ENCODE measurements at regions not wholly inside any gene's neighbourhood (a gene's known extent, or its start where the extent isn't known, plus 50 kb on each side); places are given as distances from the start of the nearest gene placed in this dataset.

DNA sequence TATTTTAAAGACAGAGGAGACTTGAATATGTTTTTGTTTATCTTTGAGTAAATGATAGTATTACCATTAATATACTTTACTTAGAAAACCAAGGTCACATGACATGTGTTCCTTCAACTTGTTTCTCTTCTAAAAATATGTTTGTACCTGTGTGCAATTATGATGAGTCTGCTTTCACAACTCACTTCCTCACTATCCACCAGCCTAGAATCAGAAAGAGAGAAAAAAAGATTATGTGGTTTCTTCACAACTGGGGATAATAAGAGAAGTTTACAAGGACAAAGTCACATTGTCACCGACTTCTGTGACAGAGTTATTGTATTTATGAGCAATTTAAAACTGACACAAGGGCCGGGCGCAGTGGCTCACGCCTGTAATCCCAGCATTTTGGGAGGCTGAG lies 1112.1 kb downstream of the RPA4 start:
- Mint-ChIP-seq H3K4me1 (ENCODE audit: unreplicated experiment) (no peaks in the 10 kb centered on the region), H3K27ac (no peak overlapping the region), H3K9me3 (peaks cover 9% of the 10 kb centered on the region), H3K36me3 (no peaks in the 10 kb centered on the region), H3K4me3 (no peak overlapping the region), H3K27me3 (no peaks in the 10 kb centered on the region)
- DNase-seq (ENCODE audit: extremely low spot score, unreplicated experiment), result no peak
- TF ChIP-seq, protein P1, sequence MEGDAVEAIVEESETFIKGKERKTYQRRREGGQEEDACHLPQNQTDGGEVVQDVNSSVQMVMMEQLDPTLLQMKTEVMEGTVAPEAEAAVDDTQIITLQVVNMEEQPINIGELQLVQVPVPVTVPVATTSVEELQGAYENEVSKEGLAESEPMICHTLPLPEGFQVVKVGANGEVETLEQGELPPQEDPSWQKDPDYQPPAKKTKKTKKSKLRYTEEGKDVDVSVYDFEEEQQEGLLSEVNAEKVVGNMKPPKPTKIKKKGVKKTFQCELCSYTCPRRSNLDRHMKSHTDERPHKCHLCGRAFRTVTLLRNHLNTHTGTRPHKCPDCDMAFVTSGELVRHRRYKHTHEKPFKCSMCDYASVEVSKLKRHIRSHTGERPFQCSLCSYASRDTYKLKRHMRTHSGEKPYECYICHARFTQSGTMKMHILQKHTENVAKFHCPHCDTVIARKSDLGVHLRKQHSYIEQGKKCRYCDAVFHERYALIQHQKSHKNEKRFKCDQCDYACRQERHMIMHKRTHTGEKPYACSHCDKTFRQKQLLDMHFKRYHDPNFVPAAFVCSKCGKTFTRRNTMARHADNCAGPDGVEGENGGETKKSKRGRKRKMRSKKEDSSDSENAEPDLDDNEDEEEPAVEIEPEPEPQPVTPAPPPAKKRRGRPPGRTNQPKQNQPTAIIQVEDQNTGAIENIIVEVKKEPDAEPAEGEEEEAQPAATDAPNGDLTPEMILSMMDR (conservative IDR thresholded peaks at IDR 0.05), result no peak

- no peaks in the 10 kb centered on the region for H3K27me3 Mint-ChIP-seq
- H3K4me3 Mint-ChIP-seq, result no peak overlapping the region
- TF ChIP-seq, protein P1 (conservative IDR thresholded peaks at IDR 0.05), result no peak
- H3K4me1 Mint-ChIP-seq (ENCODE audit: unreplicated experiment), result no peaks in the 10 kb centered on the region
- H3K9me3 Mint-ChIP-seq, result peaks cover 19% of the 10 kb centered on the region
- no peak overlapping the region for H3K27ac Mint-ChIP-seq
- no peak for DNase-seq (ENCODE audit: extremely low spot score, unreplicated experiment)
- H3K36me3 Mint-ChIP-seq, result no peaks in the 10 kb centered on the region
These were observed 1145.0 kb downstream of the RPA4 start for GRCh38 chrX:98028691-98029090.

DNA sequence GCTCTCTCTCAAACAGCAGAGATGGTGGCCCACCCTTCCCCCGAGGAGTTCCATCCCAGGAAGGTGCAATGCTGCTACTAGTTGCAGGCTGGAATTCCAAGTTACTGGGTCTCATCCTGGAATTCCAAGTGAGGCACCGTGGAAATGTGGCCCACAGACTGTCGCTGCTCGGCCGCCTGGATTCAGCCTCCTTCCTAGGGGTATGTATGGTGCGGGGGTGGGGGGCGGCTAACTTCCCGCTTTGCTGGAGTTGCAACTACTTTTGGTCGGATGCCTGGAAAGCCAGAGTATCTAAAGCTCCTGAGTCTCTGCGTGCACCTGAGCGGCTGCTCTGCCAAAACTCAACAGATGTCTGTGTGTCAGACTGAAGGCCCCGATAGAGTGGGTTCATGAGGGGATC lies 1146.2 kb downstream of the RPA4 start:
- no peak overlapping the region for H3K4me3 Mint-ChIP-seq
- H3K36me3 Mint-ChIP-seq, result no peaks in the 10 kb centered on the region
- peaks cover 17% of the 10 kb centered on the region for H3K9me3 Mint-ChIP-seq
- no peaks in the 10 kb centered on the region for H3K4me1 Mint-ChIP-seq (ENCODE audit: unreplicated experiment)
- DNase-seq (ENCODE audit: extremely low spot score, unreplicated experiment), result no peak
- TF ChIP-seq, protein P1 (conservative IDR thresholded peaks at IDR 0.05), result no peak
- H3K27ac Mint-ChIP-seq, result no peak overlapping the region
- no peaks in the 10 kb centered on the region for H3K27me3 Mint-ChIP-seq

DNA sequence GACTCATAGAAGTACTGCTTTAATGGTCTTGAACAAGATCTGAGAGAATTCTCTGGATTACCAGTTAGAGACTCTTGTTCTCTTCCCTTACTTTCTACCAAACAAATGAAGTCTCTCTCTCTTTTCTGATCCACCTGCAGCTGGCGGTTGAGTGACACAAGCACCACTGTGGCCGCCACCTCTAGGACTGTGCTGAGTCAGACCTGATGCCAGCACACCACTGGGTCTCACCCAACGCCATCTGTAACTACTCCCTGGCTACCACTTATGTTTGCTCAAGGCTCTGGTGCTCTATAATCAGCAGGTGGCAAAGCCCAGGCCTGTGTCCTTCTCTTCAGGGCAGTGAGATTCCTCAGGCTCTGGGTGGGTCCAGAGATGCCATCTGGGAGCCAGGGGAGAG lies 1173.5 kb downstream of the RPA4 start:
- no peaks in the 10 kb centered on the region for H3K36me3 Mint-ChIP-seq
- TF ChIP-seq, protein P1 (conservative IDR thresholded peaks at IDR 0.05), result no peak
- no peak overlapping the region for H3K27ac Mint-ChIP-seq
- no peak for DNase-seq (ENCODE audit: extremely low spot score, unreplicated experiment)
- H3K4me1 Mint-ChIP-seq (ENCODE audit: unreplicated experiment), result no peaks in the 10 kb centered on the region
- no peaks in the 10 kb centered on the region for H3K27me3 Mint-ChIP-seq
- no peak overlapping the region for H3K4me3 Mint-ChIP-seq
- H3K9me3 Mint-ChIP-seq, result peaks cover 11% of the 10 kb centered on the region

GRCh38 chrX:98065151-98065550 lies 1181.4 kb downstream of the RPA4 start:
- Mint-ChIP-seq H3K36me3 (no peaks in the 10 kb centered on the region), H3K9me3 (peaks cover 4% of the 10 kb centered on the region), H3K27ac (no peak overlapping the region), H3K4me3 (no peak overlapping the region), H3K27me3 (no peaks in the 10 kb centered on the region), H3K4me1 (ENCODE audit: unreplicated experiment) (peaks cover 18% of the 10 kb centered on the region)
- TF ChIP-seq, protein P1 (conservative IDR thresholded peaks at IDR 0.05), result no peak
- no peak for DNase-seq (ENCODE audit: extremely low spot score, unreplicated experiment)

- H3K9me3 Mint-ChIP-seq, result peaks cover 8% of the 10 kb centered on the region
- H3K4me3 Mint-ChIP-seq, result peak overlapping the region; percentile 57
- H3K27ac Mint-ChIP-seq, result peak overlapping the region; percentile 80
- H3K27me3 Mint-ChIP-seq, result no peaks in the 10 kb centered on the region
- TF ChIP-seq, protein P1 (conservative IDR thresholded peaks at IDR 0.05), result no peak
- no peaks in the 10 kb centered on the region for H3K36me3 Mint-ChIP-seq
- DNase-seq (ENCODE audit: extremely low spot score, unreplicated experiment), result no peak
- peaks cover 28% of the 10 kb centered on the region for H3K4me1 Mint-ChIP-seq (ENCODE audit: unreplicated experiment)
These were observed 1183.9 kb downstream of the RPA4 start for GRCh38 chrX:98067611-98068010.

Measured in type B pancreatic cell (in vitro differentiated cells).